ENCODE measurements at regions not wholly inside any gene's neighbourhood (a gene's known extent, or its start where the extent isn't known, plus 50 kb on each side); places are given as distances from the start of the nearest gene placed in this dataset.

DNA sequence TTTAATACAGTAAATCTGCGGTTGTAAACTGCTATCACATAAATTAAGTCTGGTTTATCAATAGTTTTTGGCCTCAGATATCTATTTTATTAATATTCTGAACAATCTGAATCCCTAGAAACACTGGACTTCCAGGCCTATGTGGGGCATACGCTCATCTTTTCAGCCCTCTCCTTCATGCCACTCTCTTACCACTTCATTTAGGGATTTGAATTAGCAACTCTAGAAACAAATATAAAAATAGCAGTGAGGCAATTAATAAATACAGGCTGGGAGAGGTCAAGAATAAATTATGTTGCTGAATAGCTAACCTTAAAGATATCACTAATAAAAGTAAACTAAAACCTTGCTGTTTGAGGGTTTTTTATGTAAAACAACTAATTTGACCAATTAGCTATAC lies 480.3 kb upstream of the CD180 start:
- H3K4me3 ChIP-seq (ENCODE audit: control insufficient read depth in 2 of 3, extremely low read depth in 1 of 3, insufficient read depth in 2 of 3, low read depth in 1 of 3, low read length in 3 of 3), result no peak overlapping the region
- H3K27ac ChIP-seq (ENCODE audit: control insufficient read depth, insufficient read depth, low read length), result no peak overlapping the region
- no peaks in the 10 kb centered on the region for H3K36me3 ChIP-seq (ENCODE audit: control insufficient read depth in 2 of 2, extremely low read depth in 1 of 2, insufficient read depth in 2 of 2, low read length in 2 of 2)
- no peak overlapping the region for H3K4me2 ChIP-seq (ENCODE audit: control insufficient read depth, extremely low read depth, insufficient read depth, low read depth, low read length)
- H3K9me1 ChIP-seq (ENCODE audit: control insufficient read depth, extremely low read depth, insufficient read depth, low read length), result no peaks in the 10 kb centered on the region
- no peaks in the 10 kb centered on the region for H4K20me1 ChIP-seq (ENCODE audit: control insufficient read depth, extremely low read depth, insufficient read depth, low read length)
- no peak for TF ChIP-seq EZH2 (IDR thresholded peaks at IDR 0.05; ENCODE audit: low read length)
- TF ChIP-seq, protein P1, sequence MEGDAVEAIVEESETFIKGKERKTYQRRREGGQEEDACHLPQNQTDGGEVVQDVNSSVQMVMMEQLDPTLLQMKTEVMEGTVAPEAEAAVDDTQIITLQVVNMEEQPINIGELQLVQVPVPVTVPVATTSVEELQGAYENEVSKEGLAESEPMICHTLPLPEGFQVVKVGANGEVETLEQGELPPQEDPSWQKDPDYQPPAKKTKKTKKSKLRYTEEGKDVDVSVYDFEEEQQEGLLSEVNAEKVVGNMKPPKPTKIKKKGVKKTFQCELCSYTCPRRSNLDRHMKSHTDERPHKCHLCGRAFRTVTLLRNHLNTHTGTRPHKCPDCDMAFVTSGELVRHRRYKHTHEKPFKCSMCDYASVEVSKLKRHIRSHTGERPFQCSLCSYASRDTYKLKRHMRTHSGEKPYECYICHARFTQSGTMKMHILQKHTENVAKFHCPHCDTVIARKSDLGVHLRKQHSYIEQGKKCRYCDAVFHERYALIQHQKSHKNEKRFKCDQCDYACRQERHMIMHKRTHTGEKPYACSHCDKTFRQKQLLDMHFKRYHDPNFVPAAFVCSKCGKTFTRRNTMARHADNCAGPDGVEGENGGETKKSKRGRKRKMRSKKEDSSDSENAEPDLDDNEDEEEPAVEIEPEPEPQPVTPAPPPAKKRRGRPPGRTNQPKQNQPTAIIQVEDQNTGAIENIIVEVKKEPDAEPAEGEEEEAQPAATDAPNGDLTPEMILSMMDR (optimal IDR thresholded peaks at IDR 0.05 in 1 of 3, IDR thresholded peaks at IDR 0.05 in 1 of 3, conservative IDR thresholded peaks at IDR 0.05 in 1 of 3; ENCODE audit: extremely low read depth in 1 of 3, insufficient read depth in 2 of 3, low read length in 3 of 3), result no peak
- no peaks in the 10 kb centered on the region for H3K79me2 ChIP-seq (ENCODE audit: control insufficient read depth, insufficient read depth, low read length)
- H3K4me1 ChIP-seq (ENCODE audit: control insufficient read depth, extremely low read depth, insufficient read depth, low read length), result no peaks in the 10 kb centered on the region
- H2AFZ ChIP-seq (ENCODE audit: control insufficient read depth, low read length), result no peak overlapping the region
- H3K27me3 ChIP-seq (ENCODE audit: control insufficient read depth, extremely low read depth, insufficient read depth, low read length), result no peaks in the 10 kb centered on the region
- no peak for FAIRE-seq
- dilution Hi-C loops (cut with MboI; ENCODE audit: extremely low pct_ligation_motif_present, low sequenced_read_pairs), result no loop called here
- no peaks in the 10 kb centered on the region for H3K9me3 ChIP-seq (ENCODE audit: control insufficient read depth, low read depth, low read length)
- H3K9ac ChIP-seq (ENCODE audit: control insufficient read depth, extremely low read depth, insufficient read depth, low read length), result no peak overlapping the region
- no peak for DNase-seq (ENCODE audit: low read depth, low spot score)

DNA sequence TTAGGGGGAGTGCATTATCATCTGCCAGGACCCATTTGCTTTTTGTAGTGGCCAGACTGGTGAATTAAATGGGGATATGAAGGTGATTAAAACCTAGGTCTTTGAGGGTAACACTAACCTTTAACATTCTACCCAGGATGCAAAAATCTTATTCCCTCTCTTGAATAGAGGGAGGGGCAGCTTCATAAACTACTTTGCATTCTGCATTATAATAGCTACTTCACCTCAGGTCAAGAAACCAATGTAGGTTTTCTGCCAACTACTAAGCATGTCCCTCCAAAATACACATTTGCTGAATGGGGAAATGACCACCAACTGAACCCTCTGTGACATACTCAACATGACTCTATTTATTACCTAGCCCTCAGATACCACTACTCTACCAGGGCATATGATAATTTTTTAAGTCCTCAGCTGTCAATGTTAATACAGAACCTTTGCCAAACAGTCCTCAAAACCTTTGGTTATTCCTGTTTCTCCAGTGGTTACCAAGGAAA lies 477.6 kb upstream of the CD180 start:
- H2AFZ ChIP-seq (ENCODE audit: control insufficient read depth, low read length), result no peak overlapping the region
- H3K4me1 ChIP-seq (ENCODE audit: control insufficient read depth, extremely low read depth, insufficient read depth, low read length), result no peaks in the 10 kb centered on the region
- no peaks in the 10 kb centered on the region for H3K27me3 ChIP-seq (ENCODE audit: control insufficient read depth, extremely low read depth, insufficient read depth, low read length)
- TF ChIP-seq EZH2 (IDR thresholded peaks at IDR 0.05; ENCODE audit: low read length), result no peak
- H3K4me2 ChIP-seq (ENCODE audit: control insufficient read depth, extremely low read depth, insufficient read depth, low read depth, low read length), result no peak overlapping the region
- DNase-seq (ENCODE audit: low read depth, low spot score) (no peak), FAIRE-seq (no peak)
- no peak overlapping the region for H3K9ac ChIP-seq (ENCODE audit: control insufficient read depth, extremely low read depth, insufficient read depth, low read length)
- H4K20me1 ChIP-seq (ENCODE audit: control insufficient read depth, extremely low read depth, insufficient read depth, low read length), result no peaks in the 10 kb centered on the region
- no peak overlapping the region for H3K27ac ChIP-seq (ENCODE audit: control insufficient read depth, insufficient read depth, low read length)
- H3K4me3 ChIP-seq (ENCODE audit: control insufficient read depth in 2 of 3, extremely low read depth in 1 of 3, insufficient read depth in 2 of 3, low read depth in 1 of 3, low read length in 3 of 3), result no peak overlapping the region
- dilution Hi-C loops (cut with MboI; ENCODE audit: extremely low pct_ligation_motif_present, low sequenced_read_pairs), result no loop called here
- no peaks in the 10 kb centered on the region for H3K9me1 ChIP-seq (ENCODE audit: control insufficient read depth, extremely low read depth, insufficient read depth, low read length)
- no peaks in the 10 kb centered on the region for H3K79me2 ChIP-seq (ENCODE audit: control insufficient read depth, insufficient read depth, low read length)
- H3K36me3 ChIP-seq (ENCODE audit: control insufficient read depth in 2 of 2, extremely low read depth in 1 of 2, insufficient read depth in 2 of 2, low read length in 2 of 2), result no peaks in the 10 kb centered on the region
- no peaks in the 10 kb centered on the region for H3K9me3 ChIP-seq (ENCODE audit: control insufficient read depth, low read depth, low read length)

DNA sequence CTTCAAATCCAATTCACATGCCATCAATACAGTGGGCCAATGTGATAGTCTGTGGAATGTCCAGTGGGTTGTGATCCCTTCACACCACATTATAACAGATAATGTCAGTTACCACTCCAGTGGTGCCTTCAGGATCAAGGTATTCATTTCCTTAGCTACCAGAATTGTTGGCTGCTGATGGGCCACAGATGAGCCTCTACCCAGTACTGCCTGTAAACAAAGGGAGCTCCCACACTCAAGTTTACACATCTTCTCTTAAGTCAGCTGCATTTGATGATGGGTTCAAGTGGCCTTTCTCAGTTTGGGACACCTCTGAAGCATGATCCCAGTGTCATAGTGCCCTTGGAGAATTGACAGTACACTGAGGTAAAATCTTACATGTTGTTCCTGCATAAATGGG lies 477.0 kb upstream of the CD180 start:
- TF ChIP-seq, protein P1 (optimal IDR thresholded peaks at IDR 0.05 in 1 of 3, IDR thresholded peaks at IDR 0.05 in 1 of 3, conservative IDR thresholded peaks at IDR 0.05 in 1 of 3; ENCODE audit: extremely low read depth in 1 of 3, insufficient read depth in 2 of 3, low read length in 3 of 3), result no peak
- TF ChIP-seq EZH2 (IDR thresholded peaks at IDR 0.05; ENCODE audit: low read length), result no peak
- H3K4me1 ChIP-seq (ENCODE audit: control insufficient read depth, extremely low read depth, insufficient read depth, low read length), result no peaks in the 10 kb centered on the region
- no peak overlapping the region for H3K9ac ChIP-seq (ENCODE audit: control insufficient read depth, extremely low read depth, insufficient read depth, low read length)
- H3K27ac ChIP-seq (ENCODE audit: control insufficient read depth, insufficient read depth, low read length), result no peak overlapping the region
- no peaks in the 10 kb centered on the region for H3K79me2 ChIP-seq (ENCODE audit: control insufficient read depth, insufficient read depth, low read length)
- H3K4me2 ChIP-seq (ENCODE audit: control insufficient read depth, extremely low read depth, insufficient read depth, low read depth, low read length), result no peak overlapping the region
- H2AFZ ChIP-seq (ENCODE audit: control insufficient read depth, low read length), result no peak overlapping the region
- no peaks in the 10 kb centered on the region for H3K27me3 ChIP-seq (ENCODE audit: control insufficient read depth, extremely low read depth, insufficient read depth, low read length)
- FAIRE-seq (no peak), DNase-seq (ENCODE audit: low read depth, low spot score) (no peak)
- H3K4me3 ChIP-seq (ENCODE audit: control insufficient read depth in 2 of 3, extremely low read depth in 1 of 3, insufficient read depth in 2 of 3, low read depth in 1 of 3, low read length in 3 of 3), result no peak overlapping the region
- no peaks in the 10 kb centered on the region for H4K20me1 ChIP-seq (ENCODE audit: control insufficient read depth, extremely low read depth, insufficient read depth, low read length)
- no peaks in the 10 kb centered on the region for H3K9me3 ChIP-seq (ENCODE audit: control insufficient read depth, low read depth, low read length)
- H3K36me3 ChIP-seq (ENCODE audit: control insufficient read depth in 2 of 2, extremely low read depth in 1 of 2, insufficient read depth in 2 of 2, low read length in 2 of 2), result no peaks in the 10 kb centered on the region
- H3K9me1 ChIP-seq (ENCODE audit: control insufficient read depth, extremely low read depth, insufficient read depth, low read length), result no peaks in the 10 kb centered on the region
- dilution Hi-C loops (cut with MboI; ENCODE audit: extremely low pct_ligation_motif_present, low sequenced_read_pairs), result no loop called here
